ENCODE measurements at regions not wholly inside any gene's neighbourhood (a gene's known extent, or its start where the extent isn't known, plus 50 kb on each side); places are given as distances from the start of the nearest gene placed in this dataset.

DNA sequence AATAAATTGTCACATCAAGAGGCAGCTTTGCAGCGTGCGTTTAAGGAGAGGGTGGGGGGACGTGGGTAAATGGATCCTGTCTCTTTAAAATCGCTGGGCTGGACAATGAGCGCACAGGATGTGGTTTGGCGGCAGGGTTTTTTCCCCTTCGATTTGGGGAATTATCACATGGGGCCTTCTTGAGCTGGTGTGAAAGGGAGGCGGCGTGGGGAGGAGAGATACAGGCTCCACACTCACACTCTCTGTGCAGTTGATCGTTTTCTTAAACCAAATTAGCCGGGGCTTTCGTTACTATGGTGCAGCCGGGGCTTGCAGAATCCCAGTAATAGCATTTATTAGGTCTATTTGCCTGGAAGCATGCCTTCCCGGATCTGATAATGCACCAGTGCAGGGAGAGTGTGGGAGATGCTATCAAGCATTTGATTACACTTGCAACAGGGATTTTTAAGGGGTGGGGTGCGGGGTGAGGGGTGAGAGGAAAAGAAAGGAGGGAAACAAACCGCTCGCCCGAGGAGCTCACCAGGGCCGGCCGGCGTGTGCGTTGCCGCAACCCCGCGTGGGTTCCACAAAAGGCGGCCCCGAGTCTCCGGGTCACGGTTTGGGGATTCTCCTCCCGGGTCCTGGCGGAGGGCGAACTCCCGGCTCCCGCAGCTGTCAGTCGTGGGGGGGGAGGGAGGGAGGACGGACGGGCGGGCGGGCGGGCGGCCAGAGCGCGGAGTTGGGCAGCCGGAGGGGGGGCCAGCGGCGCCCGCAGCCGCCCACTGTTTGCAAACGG lies 58.8 kb upstream of the GSE1 start:
- in situ Hi-C loops (cut with HindIII; ENCODE audit: low sequenced_read_pairs) = no loop called here
- peak overlapping the region; percentile 59 for H3K4me3 ChIP-seq (ENCODE audit: low read depth, low read length)
- DNase-seq (ENCODE audit: low read depth) = peak; percentile 53

GRCh38 chr16:85554889-85555718 lies 58.0 kb upstream of the GSE1 start:
- in situ Hi-C loops (cut with HindIII; ENCODE audit: low sequenced_read_pairs) = no loop called here
- H3K4me3 ChIP-seq (ENCODE audit: low read depth, low read length) = peak overlapping the region; percentile 59
- DNase-seq (ENCODE audit: low read depth) = no peak
- no peak for TF ChIP-seq CTCF (IDR thresholded peaks at IDR 0.05; ENCODE audit: low read depth, low read length, missing control alignments)

More for the DNA sequence above, 58.8 kb upstream of the GSE1 start:
- no peak for TF ChIP-seq CTCF (IDR thresholded peaks at IDR 0.05; ENCODE audit: low read depth, low read length, missing control alignments)

GRCh38 chr16:85555719-85556455 lies 57.2 kb upstream of the GSE1 start:
- H3K4me3 ChIP-seq (ENCODE audit: low read depth, low read length) = peak overlapping the region; percentile 59
- no peak for DNase-seq (ENCODE audit: low read depth)
- TF ChIP-seq CTCF (IDR thresholded peaks at IDR 0.05; ENCODE audit: low read depth, low read length, missing control alignments) = no peak
- in situ Hi-C loops (cut with HindIII; ENCODE audit: low sequenced_read_pairs) = no loop called here

DNA sequence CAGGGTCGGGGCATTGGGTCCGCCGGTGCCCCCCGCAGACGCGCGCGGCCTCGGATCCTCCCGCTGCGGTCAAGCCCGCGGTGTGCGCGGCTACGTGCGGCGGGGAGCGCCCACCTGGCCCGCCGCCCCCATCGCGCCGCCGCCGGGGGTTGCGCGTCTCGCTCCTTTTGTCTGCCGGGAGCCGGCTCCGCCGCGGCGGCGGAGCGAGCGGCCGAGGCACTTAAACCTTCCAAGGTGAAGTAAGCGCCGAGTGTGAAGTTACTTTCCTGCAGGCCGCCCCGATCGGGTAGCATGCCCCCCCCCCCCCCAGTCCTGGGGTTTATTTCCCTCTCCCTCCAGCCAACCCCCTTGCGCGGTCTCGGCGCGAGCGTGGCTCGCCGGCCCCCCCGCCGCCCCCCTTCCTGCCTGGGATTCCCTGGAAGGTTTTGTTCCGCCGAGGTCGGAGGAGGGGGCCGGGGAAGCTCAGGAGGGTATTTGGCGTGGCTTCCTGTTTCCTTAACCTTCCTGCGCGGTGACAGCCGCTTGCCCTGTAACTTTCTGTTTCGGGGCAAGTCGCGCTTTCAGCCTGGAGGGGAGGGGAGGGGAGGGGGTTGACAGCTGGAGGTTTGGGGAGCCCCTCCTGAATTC lies 56.6 kb upstream of the GSE1 start:
- in situ Hi-C loops (cut with HindIII; ENCODE audit: low sequenced_read_pairs) = no loop called here
- no peak for DNase-seq (ENCODE audit: low read depth)
- H3K4me3 ChIP-seq (ENCODE audit: low read depth, low read length) = peak overlapping the region; percentile 59
- no peak for TF ChIP-seq CTCF (IDR thresholded peaks at IDR 0.05; ENCODE audit: low read depth, low read length, missing control alignments)

GRCh38 chr16:85557083-85557970 lies 55.8 kb upstream of the GSE1 start:
- in situ Hi-C loops (cut with HindIII; ENCODE audit: low sequenced_read_pairs) = no loop called here
- peak overlapping the region; percentile 59 for H3K4me3 ChIP-seq (ENCODE audit: low read depth, low read length)
- no peak for DNase-seq (ENCODE audit: low read depth)
- peak; percentile 29 for TF ChIP-seq CTCF (IDR thresholded peaks at IDR 0.05; ENCODE audit: low read depth, low read length, missing control alignments)
